Erythroblast (primary cell): ENCODE measurements at regions not wholly inside any gene's neighbourhood (a gene's known extent, or its start where the extent isn't known, plus 50 kb on each side); places are given as distances from the start of the nearest gene placed in this dataset.

Experiments used
- GATA1 ChIP-seq: IDR thresholded peaks from 2 replicates; pipeline ENCODE4 v1.6.1; 2011; ENCODE audit warnings: low read depth, mild to moderate bottlenecking, control low read depth, low read length, moderate library complexity
- POLR2A ChIP-seq: IDR thresholded peaks from 2 replicates; pipeline ENCODE4 v1.6.1; 2011; ENCODE audit warnings: mild to moderate bottlenecking, low read length

DNA sequence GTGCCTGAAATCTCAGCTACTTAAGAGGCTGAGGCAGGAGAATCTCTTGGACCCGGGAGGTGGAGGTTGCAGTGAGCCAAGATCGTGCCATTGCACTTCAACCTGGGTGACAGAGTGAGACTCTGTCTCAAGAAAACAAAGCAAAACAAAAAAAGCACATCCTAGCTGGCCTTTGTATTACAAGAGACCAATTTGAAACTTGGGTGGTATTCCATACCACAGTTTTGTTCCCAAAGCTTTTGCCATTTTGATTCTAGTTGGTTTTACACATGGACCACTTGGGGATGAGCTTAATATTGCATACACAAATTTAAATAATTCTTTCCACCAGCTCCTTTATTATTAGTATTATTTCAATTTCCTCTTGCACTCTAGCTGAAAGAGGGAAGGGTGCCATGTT lies 276.9 kb upstream of the SLC16A7 start:
- TF ChIP-seq POLR2A (no peak), GATA1 (no peak)
